Globus pallidus (tissue), 1 donor: ENCODE measurements at regions not wholly inside any gene's neighbourhood (a gene's known extent, or its start where the extent isn't known, plus 50 kb on each side); places are given as distances from the start of the nearest gene placed in this dataset.
"Not testable (repeated sequence)": the region's sequence is repeated elsewhere in the genome, so short reads cannot be mapped to it uniquely, and the experiment has no call there.

Source experiments
- DNase-seq: peaks from one replicate; pipeline ENCODE4 v3.0.0-alpha.2; 2015; ENCODE audit warnings: low spot score

DNA sequence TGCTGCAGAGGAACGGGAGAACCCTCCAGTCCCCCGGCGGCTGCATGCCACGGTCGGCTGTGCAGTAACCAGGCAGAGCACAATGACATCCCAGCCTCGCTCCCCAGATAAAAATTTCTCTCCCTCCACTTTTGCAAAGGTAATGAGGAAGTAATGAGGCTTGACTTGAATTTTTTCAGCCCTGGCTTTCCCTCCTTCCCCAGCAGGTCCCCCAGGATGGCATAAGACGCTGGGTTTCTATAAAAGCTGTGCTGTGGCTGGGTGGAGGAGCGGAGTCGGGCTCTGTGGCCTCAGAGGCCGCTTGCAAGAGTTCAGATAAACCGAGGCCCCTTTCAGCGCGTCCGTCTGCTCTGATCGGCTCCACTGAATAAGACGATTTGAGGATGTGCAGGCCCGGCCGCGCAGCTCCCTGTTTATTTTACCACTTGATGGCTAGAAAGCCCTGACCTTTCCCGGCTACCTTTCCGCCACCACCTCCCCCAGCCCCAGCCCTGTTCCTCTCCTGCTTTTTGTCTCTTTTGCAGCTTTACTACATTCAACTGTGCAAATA lies 351.9 kb upstream of the IRX2 start:
- no peak for DNase-seq

GRCh38 chr5:3102531-3102930 lies 351.1 kb upstream of the IRX2 start:
- no peak for DNase-seq

GRCh38 chr5:3101561-3101960 lies 350.1 kb upstream of the IRX2 start:
- DNase-seq = no peak

DNA sequence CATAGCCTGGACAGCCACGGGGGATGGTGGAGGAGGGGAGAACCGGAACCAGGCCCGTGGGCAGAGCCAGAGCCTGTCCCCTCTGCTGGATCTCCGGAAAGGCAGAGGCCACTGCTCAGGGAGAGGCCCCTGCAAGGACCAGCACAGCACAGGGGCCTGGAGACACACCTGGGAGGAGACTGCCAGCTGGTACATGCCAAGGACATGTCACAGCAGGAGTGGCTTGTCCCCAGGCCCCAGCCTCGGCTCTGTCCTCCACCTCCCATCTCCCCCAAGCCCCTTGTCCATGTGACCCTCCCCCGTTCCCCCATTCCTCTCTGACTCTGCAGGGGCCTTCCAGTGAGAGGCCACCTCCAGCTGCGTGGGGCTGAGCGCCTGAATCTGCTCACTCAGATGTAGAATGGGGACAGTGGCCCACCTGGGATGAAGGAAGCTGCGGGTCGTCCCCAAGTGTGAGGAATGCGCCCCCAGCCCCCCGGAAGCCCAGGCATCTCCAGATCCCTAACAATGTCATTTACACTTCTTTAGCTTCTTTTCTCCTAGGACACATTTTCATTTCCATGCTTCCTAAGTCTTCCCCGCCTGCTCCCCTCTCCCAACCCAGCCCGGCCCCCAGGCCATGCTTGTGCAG lies 349.6 kb upstream of the IRX2 start:
- no peak for DNase-seq

DNA sequence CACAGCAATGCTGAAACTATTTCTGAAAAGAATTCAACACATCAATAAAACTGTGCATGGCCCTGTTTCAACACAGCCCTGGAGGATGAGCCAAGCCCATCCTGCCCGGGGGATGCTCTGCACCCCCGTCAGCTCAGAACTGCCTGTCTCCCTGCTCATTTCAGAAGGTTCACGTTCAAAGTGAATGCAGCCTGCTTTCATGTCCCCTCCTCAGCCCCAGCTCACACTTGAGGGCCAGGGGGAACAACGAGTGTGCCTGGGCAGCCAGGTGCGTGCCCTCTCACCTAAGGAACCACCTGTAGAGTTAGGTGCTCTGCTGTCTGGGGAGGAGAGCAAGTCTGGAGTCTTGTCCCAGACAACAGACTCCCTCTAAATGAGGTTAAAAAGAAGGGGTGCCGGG lies 348.5 kb upstream of the IRX2 start:
- no peak for DNase-seq

DNA sequence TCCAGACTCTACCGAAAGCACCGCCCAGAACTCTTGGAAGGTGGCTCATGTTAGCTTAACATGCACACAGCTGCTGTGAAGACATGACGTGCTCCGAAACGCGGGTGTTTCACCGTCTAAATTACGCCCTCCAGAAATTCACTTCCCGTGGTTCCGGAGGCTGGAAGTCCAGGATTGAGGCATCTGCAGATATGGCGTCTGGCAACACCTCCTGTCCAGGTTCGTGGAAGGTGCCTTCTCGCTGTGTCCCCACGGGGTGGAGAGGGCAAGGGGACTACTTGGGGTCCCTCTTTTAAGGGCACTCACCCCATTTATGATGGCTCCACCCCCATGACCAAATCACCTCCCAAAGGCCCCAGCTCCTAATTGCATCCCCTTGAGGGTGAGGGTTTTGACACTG lies 348.0 kb upstream of the IRX2 start:
- DNase-seq = no peak

DNA sequence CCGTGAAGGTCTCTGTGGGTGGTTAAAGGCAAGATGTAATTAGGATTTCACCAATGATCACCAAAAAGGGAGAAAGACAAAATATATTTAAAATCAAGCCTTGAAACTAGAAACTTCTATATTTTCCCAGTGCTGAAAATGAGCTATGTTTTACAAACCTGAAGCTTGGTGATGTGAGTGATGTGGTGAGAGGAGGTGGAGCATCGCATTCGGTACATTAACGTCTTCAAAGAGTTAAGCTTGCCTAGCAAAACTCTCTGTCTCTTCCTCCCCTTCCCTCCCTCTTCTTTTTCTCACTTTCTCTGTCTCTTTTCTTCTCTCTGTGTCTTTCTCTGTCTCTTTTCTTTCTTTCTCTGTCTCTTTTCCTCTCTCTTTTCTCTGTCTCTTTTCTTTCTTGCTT lies 347.3 kb upstream of the IRX2 start:
- DNase-seq = no peak

GRCh38 chr5:3092664-3093063 lies 341.2 kb upstream of the IRX2 start:
- DNase-seq = no peak

- DNase-seq = no peak
Observed at GRCh38 chr5:3092211-3092610, 340.7 kb upstream of the IRX2 start.

- no peak for DNase-seq
Observed at GRCh38 chr5:3091040-3091774, 339.7 kb upstream of the IRX2 start.

DNA sequence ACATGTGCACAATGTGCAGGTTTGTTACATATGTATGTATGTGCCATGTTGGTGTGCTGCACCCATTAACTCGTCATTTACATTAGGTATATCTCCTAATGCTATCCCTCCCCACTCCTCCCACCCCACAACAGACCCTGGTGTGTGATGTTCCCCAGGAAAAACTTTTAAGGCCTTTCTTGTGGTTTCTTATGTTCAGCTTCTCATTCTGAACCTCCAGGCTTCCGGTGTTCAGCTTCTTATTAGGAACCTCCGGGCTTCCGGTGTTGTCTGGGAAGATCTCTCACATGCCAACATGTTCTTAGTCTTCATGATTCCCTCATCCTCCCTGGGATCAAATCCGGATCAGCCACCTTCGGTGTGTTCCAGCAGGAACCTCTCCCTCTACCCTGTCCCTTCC lies 338.8 kb upstream of the IRX2 start:
- DNase-seq = not testable (repeated sequence)

- DNase-seq = no peak
Observed at GRCh38 chr5:3080366-3080765, 328.9 kb upstream of the IRX2 start.

- no peak for DNase-seq
Observed at GRCh38 chr5:3077684-3078083, 326.2 kb upstream of the IRX2 start.

GRCh38 chr5:3075309-3075708 lies 323.8 kb upstream of the IRX2 start:
- no peak for DNase-seq

DNA sequence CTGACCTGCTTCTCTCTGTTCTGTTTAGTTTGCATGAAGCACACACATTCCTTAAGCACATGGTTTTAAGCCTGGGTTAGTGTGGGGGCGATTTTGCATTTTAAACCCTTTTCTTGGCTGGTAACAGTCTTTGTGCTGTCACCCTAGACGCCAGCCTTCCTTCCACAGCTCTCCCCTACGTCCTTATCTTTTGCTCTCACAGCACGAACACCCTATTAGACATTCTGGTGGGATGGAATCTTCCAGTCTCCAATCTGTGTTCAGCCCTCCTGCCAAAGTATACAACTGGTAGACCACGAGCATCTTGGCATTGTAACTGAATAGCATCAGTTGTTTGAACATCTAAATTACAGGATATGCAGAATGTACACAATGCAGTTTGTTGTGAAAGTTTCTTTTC lies 316.9 kb upstream of the IRX2 start:
- no peak for DNase-seq

DNA sequence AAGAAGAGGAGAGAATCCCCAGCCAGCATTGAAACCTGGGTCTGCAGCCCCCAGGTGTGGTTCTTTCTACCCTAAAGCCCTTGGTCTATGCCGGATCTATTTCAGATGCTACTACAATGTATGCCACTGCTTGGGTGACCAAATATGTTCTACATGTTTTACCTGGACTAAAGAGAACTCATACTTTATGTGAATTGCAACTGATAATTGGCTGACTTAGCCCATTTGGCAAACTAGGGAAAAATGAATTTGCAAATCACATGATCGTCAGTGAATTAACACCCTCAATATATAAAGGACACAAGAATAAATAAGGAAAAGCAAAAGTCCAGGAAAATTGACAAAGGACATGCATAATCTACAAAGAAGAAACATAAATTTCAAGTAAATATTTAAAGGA lies 308.8 kb upstream of the IRX2 start:
- DNase-seq = no peak

- no peak for DNase-seq
Observed at GRCh38 chr5:3059488-3059887, 308.0 kb upstream of the IRX2 start.

DNA sequence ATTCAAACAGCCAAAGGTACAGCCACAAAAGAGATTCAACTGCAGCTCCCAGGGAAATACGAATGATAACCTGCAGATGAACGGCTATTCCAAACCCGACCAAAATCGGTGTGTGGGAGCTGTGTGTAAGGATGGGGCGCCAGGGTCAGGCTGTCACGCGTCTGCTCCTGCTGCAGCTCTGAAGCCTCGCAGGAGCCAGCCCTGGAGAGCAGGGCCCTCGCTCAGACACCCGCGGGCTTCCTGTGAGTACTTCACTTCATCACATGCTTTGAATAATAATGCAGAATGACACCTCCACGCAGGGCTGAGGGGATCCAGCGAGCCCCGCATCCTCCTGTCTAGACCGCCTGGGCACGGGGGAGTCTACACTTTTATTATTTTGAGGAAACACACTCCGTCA lies 307.5 kb upstream of the IRX2 start:
- DNase-seq = no peak

GRCh38 chr5:3056866-3057265 lies 305.4 kb upstream of the IRX2 start:
- DNase-seq = no peak

GRCh38 chr5:3051400-3051799 lies 299.9 kb upstream of the IRX2 start:
- DNase-seq = no peak

DNA sequence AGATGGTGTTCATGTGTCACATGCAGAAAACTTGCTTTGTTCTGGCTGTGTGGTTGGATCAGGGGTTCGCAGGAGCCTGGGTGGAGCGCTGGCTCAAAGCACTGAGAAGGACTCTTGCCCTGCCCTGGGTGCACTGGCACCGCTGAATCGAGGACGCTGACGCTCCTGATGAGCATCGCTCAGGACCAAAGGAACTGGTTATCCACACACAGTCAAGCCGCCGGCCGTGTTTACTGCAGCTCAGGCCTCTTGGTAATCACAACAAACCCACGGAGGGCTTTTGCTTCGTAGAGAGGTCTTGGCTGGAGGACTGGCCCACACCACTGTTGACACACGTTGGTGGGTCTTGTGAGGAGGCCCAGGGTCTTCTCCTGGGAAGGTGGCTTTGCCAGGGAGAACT lies 299.4 kb upstream of the IRX2 start:
- no peak for DNase-seq

DNA sequence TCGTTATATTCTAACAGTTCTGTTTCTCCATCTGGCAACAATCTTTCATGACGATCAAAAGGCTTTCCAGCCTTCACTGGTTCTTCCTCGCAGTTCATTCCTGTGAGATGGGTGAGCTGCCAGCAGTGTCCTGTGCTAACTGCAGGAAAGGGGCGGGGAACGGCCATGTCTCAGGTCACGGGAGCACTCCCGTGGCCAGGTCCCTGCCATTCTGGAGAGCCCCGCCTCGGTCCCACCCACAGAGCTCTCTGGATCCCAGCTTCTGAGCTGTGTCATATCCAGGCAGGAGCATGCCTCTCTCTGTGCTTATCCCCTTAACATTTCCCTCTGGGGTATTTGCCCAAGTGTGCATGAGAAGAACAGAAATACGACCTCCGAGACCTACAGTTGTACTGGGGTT lies 297.8 kb upstream of the IRX2 start:
- DNase-seq = no peak

- DNase-seq = no peak
Observed at GRCh38 chr5:3047212-3047774, 295.8 kb upstream of the IRX2 start.
